ENCODE measurements at regions not wholly inside any gene's neighbourhood (a gene's known extent, or its start where the extent isn't known, plus 50 kb on each side); places are given as distances from the start of the nearest gene placed in this dataset.

DNA sequence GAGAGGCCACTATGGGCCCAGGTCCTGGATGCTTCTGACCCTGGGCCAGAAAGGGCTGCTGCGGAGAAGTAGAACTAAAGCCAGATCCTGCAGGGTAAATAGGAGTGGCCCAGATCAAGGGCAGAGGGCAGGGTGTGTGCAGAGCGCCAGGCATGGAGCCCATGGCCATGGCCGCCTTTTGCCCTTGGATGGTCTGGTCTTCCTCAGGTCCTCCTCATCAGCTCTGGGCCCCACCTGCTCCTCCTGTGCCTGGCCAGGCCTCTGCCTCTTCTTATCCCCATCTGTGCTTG lies 277.6 kb downstream of the BRD1 start:
- Mint-ChIP-seq H3K4me3 (no peak overlapping the region), H3K27me3 (ENCODE audit: low read depth) (no peaks in the 10 kb centered on the region), H3K36me3 (ENCODE audit: insufficient read depth) (peaks cover 4% of the 10 kb centered on the region), H3K4me1 (ENCODE audit: low read depth) (no peaks in the 10 kb centered on the region), H3K9me3 (no peaks in the 10 kb centered on the region)
- DNase-seq (no peak), ATAC-seq (no peak)

DNA sequence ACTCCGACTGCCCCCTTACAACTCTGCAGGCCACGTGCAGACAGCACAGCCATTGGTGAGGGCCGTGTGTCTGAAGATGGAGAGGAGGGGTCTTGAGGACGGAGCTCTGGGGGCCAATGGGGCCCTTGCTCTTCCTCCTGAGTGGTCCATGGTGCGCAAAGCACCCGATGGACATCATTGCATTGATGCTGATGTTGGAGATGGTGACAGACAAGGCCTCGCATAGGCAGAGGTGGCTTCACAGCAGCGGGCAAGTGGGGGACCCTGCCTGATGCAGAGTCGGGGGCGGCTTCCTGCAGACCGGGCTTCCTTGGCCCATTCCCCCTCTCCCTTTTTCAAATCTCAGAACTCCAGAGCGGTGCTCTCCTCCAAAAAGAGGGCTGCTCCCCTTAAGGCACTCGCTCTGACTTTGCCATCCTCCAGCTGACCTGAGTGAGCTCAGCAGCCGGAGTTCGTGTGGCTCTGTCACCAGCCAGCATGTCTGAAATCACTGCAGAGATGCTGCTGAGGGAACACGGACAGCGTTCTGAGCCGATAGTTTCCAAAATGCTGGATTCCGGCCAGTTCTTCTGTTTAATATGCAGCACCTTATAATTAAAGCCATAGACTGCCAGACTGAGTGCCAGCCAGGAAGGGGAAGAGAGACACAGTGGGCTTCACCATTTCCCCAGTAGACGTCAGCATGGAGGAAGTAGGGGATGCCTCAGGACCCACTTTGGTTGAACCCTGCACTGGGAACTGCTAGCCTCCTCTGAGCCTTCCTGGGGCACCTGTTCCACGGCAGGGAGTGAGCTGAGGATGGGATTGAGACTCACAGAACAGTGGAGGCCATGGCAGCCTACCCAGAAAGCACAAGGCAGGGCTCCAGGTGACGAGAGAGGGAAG lies 278.2 kb downstream of the BRD1 start:
- H3K9me3 Mint-ChIP-seq: no peaks in the 10 kb centered on the region
- H3K4me3 Mint-ChIP-seq: no peak overlapping the region
- DNase-seq: no peak
- no peaks in the 10 kb centered on the region for H3K27me3 Mint-ChIP-seq (ENCODE audit: low read depth)
- ATAC-seq: no peak
- H3K36me3 Mint-ChIP-seq (ENCODE audit: insufficient read depth): peaks cover 4% of the 10 kb centered on the region
- no peaks in the 10 kb centered on the region for H3K4me1 Mint-ChIP-seq (ENCODE audit: low read depth)

GRCh38 chr22:49548356-49549202 lies 279.1 kb downstream of the BRD1 start:
- ATAC-seq (no peak), DNase-seq (no peak)
- H3K9me3 Mint-ChIP-seq: no peaks in the 10 kb centered on the region
- peaks cover 4% of the 10 kb centered on the region for H3K36me3 Mint-ChIP-seq (ENCODE audit: insufficient read depth)
- no peaks in the 10 kb centered on the region for H3K4me1 Mint-ChIP-seq (ENCODE audit: low read depth)
- no peak overlapping the region for H3K4me3 Mint-ChIP-seq
- H3K27me3 Mint-ChIP-seq (ENCODE audit: low read depth): no peaks in the 10 kb centered on the region

DNA sequence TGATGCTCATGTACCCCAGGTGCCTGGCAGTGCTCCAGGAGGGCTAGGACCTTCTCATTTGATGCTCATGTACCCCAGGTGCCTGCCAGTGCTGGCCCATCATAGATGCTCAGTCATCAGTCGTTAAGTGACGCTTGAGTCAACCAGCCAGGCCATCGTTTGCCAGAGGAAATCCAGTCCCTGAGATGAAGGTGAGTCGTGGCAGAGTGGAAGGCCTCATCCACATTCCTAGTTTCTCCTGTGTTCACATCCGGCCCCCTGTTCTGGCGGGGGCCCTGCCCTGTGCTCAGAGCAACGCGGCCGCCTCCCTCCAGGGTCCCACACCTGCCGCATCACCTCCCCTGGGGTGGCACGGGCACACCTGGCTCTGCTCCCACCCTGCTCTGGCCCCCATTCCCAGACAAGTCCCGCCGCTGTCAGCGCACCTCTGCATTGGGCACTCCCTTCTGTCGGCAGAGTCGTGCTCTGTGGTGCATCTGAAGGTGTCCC lies 279.9 kb downstream of the BRD1 start:
- Mint-ChIP-seq H3K4me1 (ENCODE audit: low read depth) (no peaks in the 10 kb centered on the region), H3K4me3 (no peak overlapping the region), H3K9me3 (no peaks in the 10 kb centered on the region), H3K27me3 (ENCODE audit: low read depth) (no peaks in the 10 kb centered on the region), H3K36me3 (ENCODE audit: insufficient read depth) (peaks cover 2% of the 10 kb centered on the region)
- DNase-seq (no peak), ATAC-seq (no peak)

DNA sequence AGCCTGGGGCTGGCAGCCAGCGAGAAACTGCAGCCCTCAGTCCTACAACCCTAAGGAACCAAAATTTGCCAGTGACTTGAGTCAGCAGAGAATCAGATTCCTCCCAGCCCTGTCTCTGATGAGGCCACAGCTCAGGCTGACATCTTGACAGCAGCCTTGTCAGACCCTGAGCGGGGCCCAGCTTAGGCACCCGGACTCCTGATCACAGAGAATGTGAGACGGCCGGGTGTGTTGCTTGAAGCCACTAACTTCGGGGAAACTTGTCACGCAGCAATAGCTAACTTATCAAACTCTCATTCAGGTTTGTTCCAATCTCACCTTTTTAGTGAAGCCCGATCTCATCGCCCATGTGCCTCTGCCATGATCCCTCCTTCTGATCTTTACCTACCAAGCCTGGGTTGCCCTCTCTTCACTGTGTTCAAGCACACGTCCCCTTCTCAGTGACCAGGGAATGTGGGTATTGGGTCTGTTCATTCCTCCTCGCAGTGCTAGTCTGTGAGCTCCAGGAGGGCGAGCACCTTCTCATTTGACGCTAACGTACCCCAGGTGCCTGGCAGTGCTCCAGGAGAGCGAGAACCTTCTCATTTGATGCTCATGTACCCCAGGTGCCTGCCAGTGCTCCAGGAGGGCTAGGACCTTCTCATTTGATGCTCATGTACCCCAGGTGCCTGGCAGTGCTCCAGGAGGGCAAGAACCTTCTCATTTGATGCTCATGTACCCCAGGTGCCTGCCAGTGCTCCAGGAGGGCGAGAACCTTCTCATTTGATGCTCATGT lies 280.7 kb downstream of the BRD1 start:
- no peaks in the 10 kb centered on the region for H3K27me3 Mint-ChIP-seq (ENCODE audit: low read depth)
- peaks cover 2% of the 10 kb centered on the region for H3K36me3 Mint-ChIP-seq (ENCODE audit: insufficient read depth)
- no peaks in the 10 kb centered on the region for H3K9me3 Mint-ChIP-seq
- no peak overlapping the region for H3K4me3 Mint-ChIP-seq
- no peak for DNase-seq
- no peak for ATAC-seq
- no peaks in the 10 kb centered on the region for H3K4me1 Mint-ChIP-seq (ENCODE audit: low read depth)

GRCh38 chr22:49545606-49546005 lies 282.1 kb downstream of the BRD1 start:
- ATAC-seq: no peak
- Mint-ChIP-seq H3K4me3 (no peak overlapping the region), H3K27me3 (ENCODE audit: low read depth) (no peaks in the 10 kb centered on the region), H3K9me3 (no peaks in the 10 kb centered on the region), H3K4me1 (ENCODE audit: low read depth) (no peaks in the 10 kb centered on the region), H3K36me3 (ENCODE audit: insufficient read depth) (peaks cover 2% of the 10 kb centered on the region)
- no peak for DNase-seq

GRCh38 chr22:49544286-49544685 lies 283.4 kb downstream of the BRD1 start:
- H3K9me3 Mint-ChIP-seq: no peaks in the 10 kb centered on the region
- no peak for ATAC-seq

GRCh38 chr22:49543876-49544275 lies 283.8 kb downstream of the BRD1 start:
- H3K9me3 Mint-ChIP-seq: no peaks in the 10 kb centered on the region
- no peak overlapping the region for H3K4me3 Mint-ChIP-seq
- H3K4me1 Mint-ChIP-seq (ENCODE audit: low read depth): no peaks in the 10 kb centered on the region
- DNase-seq: no peak
- peaks cover 5% of the 10 kb centered on the region for H3K36me3 Mint-ChIP-seq (ENCODE audit: insufficient read depth)
- no peak for ATAC-seq
- H3K27me3 Mint-ChIP-seq (ENCODE audit: low read depth): no peaks in the 10 kb centered on the region

More at GRCh38 chr22:49544286-49544685, 283.4 kb downstream of the BRD1 start:
- H3K4me3 Mint-ChIP-seq: no peak overlapping the region
- no peaks in the 10 kb centered on the region for H3K4me1 Mint-ChIP-seq (ENCODE audit: low read depth)
- no peak for DNase-seq
- no peaks in the 10 kb centered on the region for H3K27me3 Mint-ChIP-seq (ENCODE audit: low read depth)
- peaks cover 3% of the 10 kb centered on the region for H3K36me3 Mint-ChIP-seq (ENCODE audit: insufficient read depth)

- no peak for DNase-seq
- no peak for ATAC-seq
- no peaks in the 10 kb centered on the region for H3K4me1 Mint-ChIP-seq (ENCODE audit: low read depth)
- no peaks in the 10 kb centered on the region for H3K27me3 Mint-ChIP-seq (ENCODE audit: low read depth)
- H3K36me3 Mint-ChIP-seq (ENCODE audit: insufficient read depth): peaks cover 3% of the 10 kb centered on the region
- no peak overlapping the region for H3K4me3 Mint-ChIP-seq
- H3K9me3 Mint-ChIP-seq: no peaks in the 10 kb centered on the region
Observed at GRCh38 chr22:49541693-49542230, 285.9 kb downstream of the BRD1 start.

- DNase-seq: no peak
- no peak overlapping the region for H3K4me3 Mint-ChIP-seq
- H3K9me3 Mint-ChIP-seq: no peaks in the 10 kb centered on the region
Observed at GRCh38 chr22:49540913-49541692, 286.6 kb downstream of the BRD1 start.

DNA sequence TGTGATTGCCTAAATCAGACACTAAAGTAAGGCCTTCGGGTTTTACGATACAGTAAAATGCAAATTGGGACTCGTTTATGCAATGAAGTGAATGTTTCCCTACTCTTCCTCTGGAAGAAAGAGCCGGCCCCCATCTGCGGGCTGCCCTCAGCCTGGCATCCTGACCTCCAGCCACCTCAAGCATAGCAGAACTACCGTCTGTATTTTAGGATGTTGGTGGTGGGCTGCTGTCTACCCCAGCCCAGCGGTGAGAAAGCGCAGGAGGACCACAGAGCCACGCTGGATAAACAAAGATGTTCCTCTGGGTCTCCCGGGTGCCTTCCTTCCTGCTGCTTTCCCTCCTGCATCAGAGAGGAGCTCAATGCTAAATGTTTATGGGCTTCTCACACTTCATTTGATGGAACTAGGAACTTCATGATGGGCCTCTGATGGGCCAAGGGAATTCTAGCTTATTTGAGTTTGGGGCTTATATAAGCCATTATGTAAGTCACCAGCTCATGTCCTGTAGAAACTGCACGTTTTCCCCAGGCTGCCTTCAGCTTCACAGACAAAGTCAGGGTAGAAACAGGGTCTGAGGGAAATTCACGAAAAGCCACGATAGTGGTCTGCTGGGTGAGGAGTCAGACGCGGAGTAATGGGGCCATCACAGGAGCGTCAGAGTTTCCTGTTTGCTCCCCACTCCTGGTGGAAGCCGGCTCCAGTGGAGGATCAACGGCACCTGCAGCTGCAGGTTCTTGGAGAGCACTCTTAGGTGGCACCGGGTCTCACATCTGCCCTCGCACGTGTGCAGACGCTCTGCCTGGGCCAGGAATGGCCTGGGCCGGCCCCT lies 287.4 kb downstream of the BRD1 start:
- Mint-ChIP-seq H3K36me3 (ENCODE audit: insufficient read depth) (peaks cover 3% of the 10 kb centered on the region), H3K9me3 (no peaks in the 10 kb centered on the region), H3K4me1 (ENCODE audit: low read depth) (no peaks in the 10 kb centered on the region), H3K27me3 (ENCODE audit: low read depth) (no peaks in the 10 kb centered on the region), H3K4me3 (no peak overlapping the region)
- ATAC-seq (no peak), DNase-seq (no peak)

More at GRCh38 chr22:49540913-49541692, 286.6 kb downstream of the BRD1 start:
- Mint-ChIP-seq H3K27me3 (ENCODE audit: low read depth) (no peaks in the 10 kb centered on the region), H3K36me3 (ENCODE audit: insufficient read depth) (peaks cover 3% of the 10 kb centered on the region), H3K4me1 (ENCODE audit: low read depth) (no peaks in the 10 kb centered on the region)
- no peak for ATAC-seq

GRCh38 chr22:49538006-49538405 lies 289.7 kb downstream of the BRD1 start:
- DNase-seq (no peak), ATAC-seq (no peak)
- Mint-ChIP-seq H3K27me3 (ENCODE audit: low read depth) (no peaks in the 10 kb centered on the region), H3K4me3 (no peak overlapping the region), H3K4me1 (ENCODE audit: low read depth) (no peaks in the 10 kb centered on the region), H3K36me3 (ENCODE audit: insufficient read depth) (peaks cover 3% of the 10 kb centered on the region), H3K9me3 (no peaks in the 10 kb centered on the region)
